ENCODE measurements at regions not wholly inside any gene's neighbourhood (a gene's known extent, or its start where the extent isn't known, plus 50 kb on each side); places are given as distances from the start of the nearest gene placed in this dataset.
"Not testable (repeated sequence)": the region's sequence is repeated elsewhere in the genome, so short reads cannot be mapped to it uniquely, and the experiment has no call there.

DNA sequence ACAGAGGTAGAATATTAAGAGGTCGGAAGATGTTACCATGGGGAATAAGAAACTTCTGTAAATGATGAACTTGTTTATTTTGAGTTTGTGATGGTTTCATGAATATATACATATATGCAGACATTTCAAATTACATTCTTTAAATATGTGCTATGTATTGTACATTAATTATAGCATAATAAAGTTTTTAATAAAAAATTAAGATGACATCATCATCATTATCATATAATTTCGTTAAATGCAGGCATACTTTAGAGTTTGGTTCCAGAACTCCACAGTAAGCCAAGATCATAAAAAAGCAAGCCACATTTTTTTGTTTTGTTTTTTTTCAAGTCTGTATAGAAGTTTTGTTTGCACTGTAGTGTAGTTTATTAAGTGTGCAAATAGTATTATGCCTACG lies 1403.5 kb downstream of the EFNA5 start:
- no peak overlapping the region for H3K4me3 Mint-ChIP-seq
- no peaks in the 10 kb centered on the region for H3K9me3 Mint-ChIP-seq
- no peak for DNase-seq (ENCODE audit: low spot score in 2 of 2)
- no peak overlapping the region for H3K27ac Mint-ChIP-seq
- no peak for ATAC-seq (ENCODE audit: low read depth)
- H3K27me3 Mint-ChIP-seq, result no peaks in the 10 kb centered on the region
- H3K36me3 Mint-ChIP-seq, result no peaks in the 10 kb centered on the region
- no peaks in the 10 kb centered on the region for H3K4me1 Mint-ChIP-seq

DNA sequence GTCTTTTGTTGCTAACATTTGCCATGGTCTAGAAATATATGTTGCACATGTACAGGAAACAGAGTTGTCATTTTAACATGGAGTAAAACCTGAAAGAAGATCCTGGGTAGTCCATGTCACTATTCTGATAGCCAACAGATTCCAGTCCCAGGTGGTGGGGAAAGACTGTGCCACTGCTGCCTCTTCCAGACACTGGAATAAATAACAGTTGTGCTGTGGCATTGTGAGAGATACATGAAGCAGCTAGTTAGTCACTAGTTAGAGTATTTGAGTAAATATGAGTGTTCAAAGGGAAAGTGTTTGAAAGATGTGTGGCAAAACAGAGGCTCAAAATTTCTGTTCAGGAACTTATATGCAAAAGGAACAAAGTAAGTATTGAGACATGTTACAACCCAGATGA lies 1408.3 kb downstream of the EFNA5 start:
- DNase-seq (ENCODE audit: low spot score in 2 of 2) (no peak), ATAC-seq (ENCODE audit: low read depth) (no peak)
- H3K4me1 Mint-ChIP-seq, result no peaks in the 10 kb centered on the region
- H3K27ac Mint-ChIP-seq, result no peak overlapping the region
- H3K27me3 Mint-ChIP-seq, result no peaks in the 10 kb centered on the region
- H3K9me3 Mint-ChIP-seq, result no peaks in the 10 kb centered on the region
- H3K4me3 Mint-ChIP-seq, result no peak overlapping the region
- H3K36me3 Mint-ChIP-seq, result no peaks in the 10 kb centered on the region

DNA sequence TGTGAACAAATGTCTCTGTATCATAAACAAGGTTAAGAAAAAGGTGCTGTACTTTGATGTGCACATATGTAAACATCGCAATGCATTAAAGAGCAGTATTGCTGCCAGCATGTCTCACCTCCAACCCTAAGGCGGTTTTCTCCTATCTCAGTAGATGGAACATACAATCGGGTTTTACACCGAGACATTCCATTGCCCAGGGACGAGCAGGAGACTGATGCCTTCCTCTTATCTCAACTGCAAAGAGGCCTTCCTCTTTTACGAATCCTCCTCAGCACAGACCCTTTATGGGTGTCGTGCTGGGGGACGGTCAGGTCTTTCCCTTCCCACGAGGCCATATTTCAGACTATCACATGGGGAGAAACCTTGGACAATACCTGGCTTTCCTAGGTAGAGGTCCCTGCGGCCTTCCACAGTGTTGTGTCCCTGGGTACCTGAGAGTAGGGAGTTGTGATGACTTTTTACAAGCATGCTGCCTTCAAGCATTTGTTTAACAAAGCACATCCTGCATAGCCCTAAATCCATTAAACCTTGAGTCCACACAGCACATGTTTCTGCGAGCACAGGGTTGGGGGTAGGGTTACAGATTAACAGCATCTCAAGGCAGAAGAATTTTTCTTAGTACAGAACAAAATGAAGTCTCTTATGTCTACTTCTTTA lies 1411.2 kb downstream of the EFNA5 start:
- not testable (repeated sequence) for H3K36me3 Mint-ChIP-seq; H3K4me3 Mint-ChIP-seq; ATAC-seq (ENCODE audit: low read depth); H3K27ac Mint-ChIP-seq; H3K27me3 Mint-ChIP-seq; H3K9me3 Mint-ChIP-seq; DNase-seq (ENCODE audit: low spot score in 2 of 2); H3K4me1 Mint-ChIP-seq

GRCh38 chr5:106258591-106259125 lies 1412.1 kb downstream of the EFNA5 start:
- no peak overlapping the region for H3K4me3 Mint-ChIP-seq
- DNase-seq (ENCODE audit: low spot score in 2 of 2) (no peak), ATAC-seq (ENCODE audit: low read depth) (no peak)
- H3K4me1 Mint-ChIP-seq, result no peaks in the 10 kb centered on the region
- no peak overlapping the region for H3K27ac Mint-ChIP-seq
- no peaks in the 10 kb centered on the region for H3K27me3 Mint-ChIP-seq
- H3K9me3 Mint-ChIP-seq, result peaks cover 3% of the 10 kb centered on the region
- H3K36me3 Mint-ChIP-seq, result no peaks in the 10 kb centered on the region

DNA sequence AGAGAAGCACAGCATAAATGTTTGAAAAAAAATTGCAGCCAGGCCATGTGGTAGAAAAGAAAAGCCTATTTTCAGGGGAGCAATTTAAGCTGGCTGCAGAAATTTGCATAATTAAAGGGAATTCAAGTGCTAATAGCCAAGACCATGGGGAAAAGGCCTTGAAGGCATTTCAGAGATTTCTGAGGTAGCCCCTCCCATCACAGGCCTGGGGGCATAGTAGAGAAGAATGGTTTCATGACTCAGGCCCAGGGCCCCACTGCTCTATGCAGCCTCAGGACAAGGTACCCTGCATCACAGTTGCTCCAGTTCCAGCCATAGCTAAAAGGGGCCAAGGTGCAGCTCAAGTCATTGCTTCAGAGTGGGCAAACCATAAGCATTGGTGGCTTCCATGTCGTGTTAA lies 1416.0 kb downstream of the EFNA5 start:
- Mint-ChIP-seq H3K4me1 (no peaks in the 10 kb centered on the region), H3K27me3 (no peaks in the 10 kb centered on the region), H3K36me3 (no peaks in the 10 kb centered on the region), H3K9me3 (peaks cover 3% of the 10 kb centered on the region), H3K27ac (no peak overlapping the region), H3K4me3 (no peak overlapping the region)
- DNase-seq (ENCODE audit: low spot score in 2 of 2), result no peak
- no peak for ATAC-seq (ENCODE audit: low read depth)

GRCh38 chr5:106246044-106246745 lies 1424.5 kb downstream of the EFNA5 start:
- ATAC-seq (ENCODE audit: low read depth); DNase-seq (ENCODE audit: low spot score in 2 of 2); H3K27ac Mint-ChIP-seq; H3K4me3 Mint-ChIP-seq; H3K9me3 Mint-ChIP-seq; H3K4me1 Mint-ChIP-seq; H3K27me3 Mint-ChIP-seq; H3K36me3 Mint-ChIP-seq: not testable (repeated sequence)

DNA sequence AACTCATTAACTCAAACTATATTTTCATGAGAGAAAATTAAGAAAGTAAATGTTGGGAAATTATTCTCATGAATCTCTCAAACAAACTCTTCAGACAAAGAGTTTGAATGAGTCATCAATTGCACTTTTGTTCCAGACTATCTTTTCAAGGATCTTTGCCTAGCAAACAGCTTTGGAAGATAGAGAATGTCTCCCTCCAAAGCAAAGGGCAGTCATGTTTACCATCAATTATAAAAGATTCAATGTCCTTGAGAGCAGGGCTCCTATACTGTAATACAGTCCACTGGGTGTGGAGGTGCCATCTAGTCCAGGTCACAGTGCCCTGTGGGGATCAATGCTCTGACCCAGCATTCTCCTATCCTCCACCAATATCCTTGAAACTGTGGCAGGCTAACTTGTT lies 1429.3 kb downstream of the EFNA5 start:
- Mint-ChIP-seq H3K27me3 (no peaks in the 10 kb centered on the region), H3K36me3 (no peaks in the 10 kb centered on the region), H3K4me1 (no peaks in the 10 kb centered on the region), H3K27ac (no peak overlapping the region), H3K4me3 (no peak overlapping the region), H3K9me3 (peaks cover 5% of the 10 kb centered on the region)
- ATAC-seq (ENCODE audit: low read depth) (no peak), DNase-seq (ENCODE audit: low spot score in 2 of 2) (no peak)

DNA sequence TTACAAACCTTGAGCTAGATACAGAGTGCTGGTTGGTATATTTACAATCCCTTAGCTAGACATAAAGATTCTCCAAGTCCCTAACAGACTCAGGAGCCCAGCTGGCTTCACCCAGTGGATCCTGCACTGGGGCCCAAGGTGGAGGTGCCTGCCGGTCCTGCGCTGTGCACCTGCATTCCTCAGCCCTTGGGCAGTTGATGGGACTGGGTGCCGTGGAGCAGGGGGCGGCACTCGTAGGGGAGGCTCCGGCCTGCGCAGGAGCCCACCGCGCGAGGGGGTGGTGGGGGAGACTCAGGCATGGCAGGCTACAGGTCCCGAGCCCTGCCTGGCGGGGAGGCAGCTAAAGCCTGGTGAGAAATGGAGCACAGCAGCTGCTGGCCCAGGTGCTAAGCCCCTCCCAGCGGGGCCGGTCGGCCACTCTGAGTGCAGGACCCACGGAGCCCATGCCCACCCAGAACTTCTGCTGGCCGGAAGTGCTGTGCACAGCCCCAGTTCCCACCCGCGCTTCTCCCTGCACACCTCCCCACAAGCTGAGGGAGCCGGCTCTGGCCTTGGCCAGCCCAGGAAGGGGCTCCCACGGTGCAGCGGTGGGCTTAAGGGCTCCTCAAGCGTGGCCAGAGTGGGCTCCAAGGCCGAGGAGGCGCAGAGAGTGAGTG lies 1464.7 kb downstream of the EFNA5 start:
- Mint-ChIP-seq H3K36me3 (no peaks in the 10 kb centered on the region), H3K4me1 (no peaks in the 10 kb centered on the region), H3K27ac (no peak overlapping the region), H3K27me3 (no peaks in the 10 kb centered on the region), H3K4me3 (no peak overlapping the region), H3K9me3 (peaks cover 3% of the 10 kb centered on the region)
- DNase-seq (ENCODE audit: low spot score in 2 of 2) (no peak), ATAC-seq (ENCODE audit: low read depth) (no peak)

DNA sequence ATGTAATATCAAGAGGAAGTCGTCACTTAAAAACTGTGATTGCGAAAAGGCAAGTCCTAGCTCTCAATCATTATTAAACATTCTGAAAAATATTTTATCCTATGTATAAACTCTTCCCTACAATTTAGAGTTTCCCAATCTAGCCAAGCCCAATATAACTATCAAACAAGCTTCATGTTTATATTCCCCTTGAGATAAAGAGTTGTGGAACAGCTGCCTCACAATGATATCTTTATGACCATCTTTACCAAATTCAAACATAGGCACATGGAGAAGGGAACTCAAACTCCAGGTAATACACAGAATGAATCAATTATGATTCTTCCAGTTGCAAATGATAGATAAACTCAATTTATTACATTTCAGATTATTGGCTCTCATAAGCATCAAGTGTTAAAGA lies 1468.7 kb downstream of the EFNA5 start:
- Mint-ChIP-seq H3K27ac (no peak overlapping the region), H3K4me3 (no peak overlapping the region), H3K9me3 (peaks cover 4% of the 10 kb centered on the region), H3K4me1 (no peaks in the 10 kb centered on the region), H3K36me3 (no peaks in the 10 kb centered on the region), H3K27me3 (no peaks in the 10 kb centered on the region)
- no peak for DNase-seq (ENCODE audit: low spot score in 2 of 2)
- no peak for ATAC-seq (ENCODE audit: low read depth)

- peaks cover 7% of the 10 kb centered on the region for H3K9me3 Mint-ChIP-seq
- DNase-seq (ENCODE audit: low spot score in 2 of 2), result no peak
- H3K27ac Mint-ChIP-seq, result no peak overlapping the region
These were observed 1469.8 kb downstream of the EFNA5 start for GRCh38 chr5:106200971-106201370.

GRCh38 chr5:106195679-106196474 lies 1474.9 kb downstream of the EFNA5 start:
- H3K27me3 Mint-ChIP-seq, result no peaks in the 10 kb centered on the region
- H3K36me3 Mint-ChIP-seq, result no peaks in the 10 kb centered on the region
- no peaks in the 10 kb centered on the region for H3K4me1 Mint-ChIP-seq
- DNase-seq (ENCODE audit: low spot score in 2 of 2) (no peak), ATAC-seq (ENCODE audit: low read depth) (no peak)
- no peak overlapping the region for H3K27ac Mint-ChIP-seq
- H3K4me3 Mint-ChIP-seq, result no peak overlapping the region
- H3K9me3 Mint-ChIP-seq, result peaks cover 6% of the 10 kb centered on the region

More at GRCh38 chr5:106200971-106201370, 1469.8 kb downstream of the EFNA5 start:
- Mint-ChIP-seq H3K36me3 (no peaks in the 10 kb centered on the region), H3K27me3 (no peaks in the 10 kb centered on the region), H3K4me3 (no peak overlapping the region), H3K4me1 (no peaks in the 10 kb centered on the region)
- no peak for ATAC-seq (ENCODE audit: low read depth)

GRCh38 chr5:106189121-106189809 lies 1481.5 kb downstream of the EFNA5 start:
- ATAC-seq (ENCODE audit: low read depth) (no peak), DNase-seq (ENCODE audit: low spot score in 2 of 2) (no peak)
- H3K4me3 Mint-ChIP-seq, result no peak overlapping the region
- no peaks in the 10 kb centered on the region for H3K27me3 Mint-ChIP-seq
- no peaks in the 10 kb centered on the region for H3K36me3 Mint-ChIP-seq
- no peaks in the 10 kb centered on the region for H3K4me1 Mint-ChIP-seq
- no peak overlapping the region for H3K27ac Mint-ChIP-seq
- H3K9me3 Mint-ChIP-seq, result peaks cover 2% of the 10 kb centered on the region

DNA sequence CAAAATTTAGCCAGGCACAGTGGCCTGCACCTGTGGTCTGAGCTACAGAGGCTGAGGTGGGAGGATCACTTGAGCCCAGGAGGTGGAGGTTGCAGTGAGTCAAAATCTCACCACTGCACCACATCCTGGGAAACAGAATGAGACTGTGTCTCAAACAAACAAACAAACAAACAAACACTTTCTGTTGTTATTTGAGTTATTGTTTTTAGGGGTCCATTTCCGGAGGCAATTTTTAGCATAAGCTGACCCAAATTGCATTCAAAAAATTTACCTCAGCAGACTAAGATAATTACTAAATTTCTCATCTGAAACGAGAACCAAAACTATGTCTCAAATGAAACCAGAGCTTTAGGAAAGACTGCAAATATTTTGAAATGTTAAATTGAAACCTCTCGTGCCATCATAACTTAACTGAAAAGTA lies 1485.1 kb downstream of the EFNA5 start:
- no peak overlapping the region for H3K4me3 Mint-ChIP-seq
- no peaks in the 10 kb centered on the region for H3K27me3 Mint-ChIP-seq
- H3K27ac Mint-ChIP-seq, result no peak overlapping the region
- no peaks in the 10 kb centered on the region for H3K36me3 Mint-ChIP-seq
- ATAC-seq (ENCODE audit: low read depth), result no peak
- no peak for DNase-seq (ENCODE audit: low spot score in 2 of 2)
- H3K4me1 Mint-ChIP-seq, result no peaks in the 10 kb centered on the region
- H3K9me3 Mint-ChIP-seq, result peaks cover 2% of the 10 kb centered on the region
